Stimulated activated CD4-positive, alpha-beta T cell treated with anti-CD3 and anti-CD28 coated beads, Interleukin-2, amount 100 ng/mL, for 48 hours (primary cell): ENCODE measurements at regions not wholly inside any gene's neighbourhood (a gene's known extent, or its start where the extent isn't known, plus 50 kb on each side); places are given as distances from the start of the nearest gene placed in this dataset.
"Not testable (repeated sequence)": the region's sequence is repeated elsewhere in the genome, so short reads cannot be mapped to it uniquely, and the experiment has no call there.

Source experiments
- DNase-seq, 2 donors: peaks; one replicate each; pipeline ENCODE4 v3.0.0-alpha.2; 2020

GRCh38 chr18:47399475-47399874, 148.0 kb upstream of the SKOR2 start:
- DNase-seq, result no peak

- peak; percentile 2 to 9 for DNase-seq
These were observed 146.3 kb upstream of the SKOR2 start for GRCh38 chr18:47397671-47398319.

- DNase-seq, result no peak
These were observed 140.2 kb upstream of the SKOR2 start for GRCh38 chr18:47391665-47392064.

DNA sequence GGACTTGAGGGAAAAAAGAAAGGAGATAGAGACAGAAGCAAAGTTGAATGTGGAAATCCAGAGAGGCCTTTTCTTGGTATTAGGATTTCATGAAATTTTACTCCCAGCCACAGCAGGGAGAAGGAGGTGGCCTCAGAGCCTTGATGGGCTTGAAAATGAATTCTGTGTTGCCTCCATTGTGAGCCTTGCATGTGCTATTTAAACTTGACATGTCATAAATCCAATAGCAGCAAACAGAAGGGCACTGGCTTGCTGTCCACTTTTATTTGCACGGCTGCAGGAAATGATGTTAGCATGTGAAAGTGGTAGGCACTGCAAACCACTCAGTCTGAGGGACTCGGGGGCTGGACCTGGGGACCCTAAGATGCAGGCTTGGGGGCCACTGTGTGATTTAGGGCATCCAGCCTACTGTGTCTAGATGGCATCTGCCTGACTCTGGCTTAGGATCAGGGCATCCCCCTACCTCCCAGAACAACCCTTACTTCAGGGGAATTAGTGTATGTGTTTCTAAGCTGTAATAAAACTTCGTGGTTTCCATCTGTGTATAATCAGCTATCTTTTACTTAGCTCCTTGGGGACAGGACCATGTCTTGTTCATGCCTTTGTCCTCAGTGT, 139.1 kb upstream of the SKOR2 start:
- no peak for DNase-seq

DNA sequence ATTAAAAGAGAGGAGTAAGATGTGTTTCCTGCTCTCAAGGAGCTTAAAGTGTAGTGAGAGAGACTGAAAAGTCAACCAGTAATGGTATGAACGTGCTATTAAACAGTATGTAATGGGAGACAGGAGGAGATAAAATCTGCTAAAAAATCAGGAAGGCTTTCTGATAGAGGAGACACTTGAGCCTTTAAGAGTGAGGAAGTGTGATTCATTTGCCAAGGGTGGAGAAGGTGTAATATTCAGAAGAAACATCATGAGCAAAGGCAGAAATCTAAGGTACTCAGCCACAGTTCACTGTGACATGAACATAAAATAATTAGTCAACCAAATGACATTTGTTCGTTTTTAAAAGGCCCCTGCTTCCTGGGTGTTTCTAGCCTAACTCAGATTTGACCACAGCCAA, 137.8 kb upstream of the SKOR2 start:
- no peak for DNase-seq

DNA sequence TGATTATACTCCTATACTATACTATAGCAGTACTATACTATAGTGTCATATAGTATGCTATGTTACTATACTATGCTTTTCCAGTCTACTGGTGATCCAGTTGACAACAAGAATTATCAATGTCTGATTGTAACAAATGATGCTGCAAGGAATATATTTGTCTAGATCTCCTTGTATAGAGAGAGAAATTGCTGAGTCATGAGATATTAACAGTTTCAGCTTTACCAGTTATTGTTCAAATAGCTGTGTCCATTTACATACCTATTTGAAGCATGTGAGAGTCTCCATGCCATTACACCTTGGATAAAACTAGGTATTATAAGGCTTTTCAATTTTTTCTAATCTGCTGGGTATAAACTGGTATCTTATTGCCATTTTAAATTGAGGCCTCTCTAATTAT, 136.4 kb upstream of the SKOR2 start:
- no peak for DNase-seq

- DNase-seq, result no peak
These were observed 132.3 kb upstream of the SKOR2 start for GRCh38 chr18:47383729-47384128.

DNA sequence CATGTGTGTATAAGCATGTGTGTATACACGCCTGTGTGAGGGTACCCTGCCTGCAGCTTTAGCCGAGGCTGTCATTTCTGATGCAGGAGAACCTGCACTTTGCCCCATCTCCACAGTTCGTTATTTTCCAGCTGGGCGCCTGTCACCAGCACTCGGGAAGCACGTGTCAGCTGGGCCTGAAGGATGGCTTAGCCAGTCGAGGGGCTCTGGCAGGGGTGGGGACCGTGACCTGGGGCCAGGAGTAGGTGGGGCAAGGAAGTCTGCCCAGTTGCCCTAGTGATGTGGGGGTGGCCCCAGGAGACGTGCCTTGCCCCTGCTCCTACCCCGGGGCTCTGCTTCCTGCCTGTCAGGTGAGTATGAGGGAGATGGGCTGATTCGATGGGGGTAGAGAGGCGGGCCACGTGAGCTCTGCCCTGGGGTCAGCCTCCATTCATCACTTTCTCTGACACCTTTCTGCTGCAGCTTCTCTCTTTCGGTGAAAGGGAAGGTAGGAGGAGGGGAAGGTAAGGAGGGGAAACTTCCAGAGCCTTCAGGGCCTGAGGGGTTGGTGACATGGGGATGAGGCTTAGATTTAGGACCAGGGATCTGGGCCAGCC, 130.6 kb upstream of the SKOR2 start:
- DNase-seq, result no peak

- no peak for DNase-seq
These were observed 128.7 kb upstream of the SKOR2 start for GRCh38 chr18:47380153-47380552.

DNA sequence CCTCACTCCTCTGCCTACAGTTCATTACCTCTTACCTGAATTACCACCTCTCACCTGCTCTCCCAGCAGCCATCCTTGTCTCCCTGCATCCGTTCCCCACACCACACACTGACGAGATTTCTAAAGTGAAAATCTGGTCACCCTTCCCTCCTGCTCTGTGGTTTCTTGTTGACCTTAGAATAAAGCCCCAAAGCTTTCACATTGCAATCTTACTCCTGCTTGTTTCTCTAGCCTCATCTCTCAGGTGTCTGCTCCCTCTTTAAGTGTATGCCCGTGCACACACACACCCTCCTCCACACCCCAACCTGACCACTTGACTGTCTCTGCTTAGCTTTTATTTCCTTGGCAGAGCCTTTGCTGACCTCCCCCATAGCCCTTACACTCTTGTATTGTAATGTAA, 122.0 kb upstream of the SKOR2 start:
- DNase-seq, result no peak

DNA sequence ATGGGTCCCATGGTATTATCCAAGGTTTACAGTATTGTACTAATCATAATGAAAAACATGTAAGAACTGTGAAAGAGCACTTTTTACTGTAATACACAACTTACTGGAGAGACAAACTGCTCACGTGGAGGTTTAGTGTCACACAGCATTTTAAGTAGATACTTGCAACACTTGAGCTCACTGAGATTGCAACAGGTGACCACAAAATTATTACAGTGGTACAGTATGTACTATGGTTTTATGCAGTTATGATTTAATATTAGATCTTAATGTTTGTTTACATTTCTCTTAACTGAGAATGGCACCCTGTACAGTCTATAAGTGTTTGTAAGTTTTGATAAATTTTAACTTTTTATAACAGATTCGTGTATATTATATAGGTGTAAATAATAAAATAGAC, 118.6 kb upstream of the SKOR2 start:
- DNase-seq, result no peak

DNA sequence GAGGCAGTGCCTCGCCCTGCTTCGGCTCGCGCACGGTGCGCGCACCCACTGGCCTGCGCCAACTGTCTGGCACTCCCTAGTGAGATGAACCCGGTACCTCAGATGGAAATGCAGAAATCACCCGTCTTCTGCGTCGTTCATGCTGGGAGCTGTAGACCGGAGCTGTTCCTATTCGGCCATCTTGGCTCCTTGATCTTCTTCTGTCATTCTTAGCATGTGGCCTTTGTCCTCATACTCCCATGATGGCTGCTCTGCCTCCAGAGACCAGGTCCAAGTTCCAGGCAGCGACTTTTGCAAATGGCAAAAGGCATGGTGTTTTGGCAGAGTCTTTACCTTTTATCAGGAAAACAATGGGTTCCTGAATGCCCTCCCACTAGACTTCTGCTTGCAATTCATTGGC, 102.6 kb upstream of the SKOR2 start:
- DNase-seq, result not testable (repeated sequence)

GRCh38 chr18:47346016-47346415, 94.6 kb upstream of the SKOR2 start:
- no peak for DNase-seq

DNA sequence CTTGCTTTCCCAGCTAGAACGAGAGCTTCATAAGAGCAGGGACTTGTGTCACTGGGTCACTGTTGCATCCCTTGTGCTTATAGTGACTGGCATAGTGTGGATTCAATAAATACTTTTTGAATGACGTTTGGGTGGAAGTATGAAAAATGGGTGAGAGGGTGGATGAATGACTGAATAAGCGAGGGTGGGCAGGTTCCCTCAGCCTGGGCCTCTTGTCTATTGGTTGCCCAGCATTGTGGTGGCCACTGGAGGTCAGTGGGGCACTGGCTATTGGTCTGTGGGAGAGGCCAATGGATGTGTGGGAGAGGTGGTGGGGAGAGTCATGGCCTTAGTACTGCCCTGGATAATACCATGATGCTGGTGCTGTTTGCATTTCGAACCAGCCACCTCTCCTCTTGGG, 93.8 kb upstream of the SKOR2 start:
- DNase-seq, result no peak

GRCh38 chr18:47343291-47343690, 91.8 kb upstream of the SKOR2 start:
- no peak for DNase-seq

DNA sequence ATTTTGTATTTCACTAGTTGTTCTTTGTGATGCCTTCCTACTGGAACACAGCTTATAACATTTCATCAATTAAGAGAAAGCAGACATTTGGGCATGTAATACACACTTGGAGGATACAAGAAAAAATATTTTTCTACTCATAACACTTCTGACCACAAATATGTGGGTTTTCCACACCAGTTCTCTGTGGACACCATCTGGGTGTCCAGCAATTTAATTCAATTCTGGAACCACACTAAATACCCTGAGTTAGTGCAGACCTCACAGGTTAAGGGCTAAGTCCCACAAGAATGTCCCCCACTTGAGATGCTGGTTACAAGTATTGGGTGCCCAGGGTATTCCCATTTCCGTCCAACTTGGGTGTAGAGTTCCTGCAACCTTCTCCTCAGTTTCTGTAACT, 91.1 kb upstream of the SKOR2 start:
- DNase-seq, result no peak

- no peak for DNase-seq
These were observed 90.2 kb upstream of the SKOR2 start for GRCh38 chr18:47341678-47342077.

DNA sequence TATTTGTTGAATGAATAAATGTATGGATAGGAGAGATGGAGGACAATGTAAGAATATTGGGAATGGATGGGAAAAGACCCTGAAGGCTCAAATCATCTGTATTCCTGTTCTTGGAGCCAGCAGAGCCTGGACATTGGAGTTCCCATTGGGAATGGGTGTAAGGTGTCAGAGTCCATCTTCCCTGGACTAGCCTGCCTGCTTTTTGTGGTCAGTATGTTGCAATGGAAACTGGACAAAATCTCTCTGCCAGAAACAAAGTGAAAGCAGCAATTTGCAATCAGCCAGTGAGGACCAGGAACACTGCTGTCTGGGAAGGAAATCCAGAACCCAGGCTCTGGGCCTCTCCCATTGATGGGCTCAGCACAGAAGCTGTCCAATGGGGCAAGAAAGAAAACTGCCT, 83.5 kb upstream of the SKOR2 start:
- DNase-seq, result no peak

- no peak for DNase-seq
These were observed 82.6 kb upstream of the SKOR2 start for GRCh38 chr18:47333926-47334635.

DNA sequence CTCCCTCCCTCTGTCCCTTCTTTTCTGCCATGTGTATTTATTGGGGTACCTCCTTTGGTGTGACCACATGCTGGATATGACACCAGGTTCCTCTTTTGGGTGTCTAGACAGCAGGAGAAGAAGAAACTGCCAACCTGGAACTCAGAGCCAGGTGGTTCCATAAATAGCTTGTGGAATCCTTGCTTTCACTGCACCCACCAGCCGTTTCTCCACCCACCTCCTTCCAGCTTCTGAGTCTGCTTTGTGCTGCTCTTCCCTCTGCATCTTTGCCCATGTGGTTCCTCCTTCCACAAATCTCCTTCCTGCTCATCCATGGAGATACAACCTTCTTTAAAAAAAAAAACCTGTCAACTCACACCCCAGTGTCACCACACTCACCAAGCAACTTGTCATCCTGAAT, 80.2 kb upstream of the SKOR2 start:
- DNase-seq, result no peak

GRCh38 chr18:47331026-47331425, 79.6 kb upstream of the SKOR2 start:
- no peak for DNase-seq

DNA sequence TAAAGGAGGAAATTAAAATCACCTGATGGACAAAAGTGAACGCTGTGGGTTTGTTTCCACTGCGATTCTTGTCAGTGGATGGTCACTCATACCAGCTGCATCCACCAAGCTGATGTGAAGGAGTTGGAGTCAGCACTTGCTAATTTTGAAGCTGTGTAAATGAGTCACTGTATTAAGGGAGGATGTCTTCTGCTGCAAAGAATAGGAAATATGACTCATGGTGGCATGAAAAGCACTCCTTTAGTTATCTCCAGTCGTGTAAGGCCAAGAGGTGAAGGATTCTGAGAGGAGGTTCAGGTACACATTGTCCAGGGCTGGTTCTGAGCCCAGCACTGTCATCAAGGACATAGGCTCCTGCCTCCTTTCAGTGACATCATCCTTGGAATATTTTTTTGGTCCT, 71.7 kb upstream of the SKOR2 start:
- no peak for DNase-seq

- DNase-seq, result no peak
These were observed 70.4 kb upstream of the SKOR2 start for GRCh38 chr18:47321815-47322214.
